NCI-H146 (cell line): ENCODE measurements at regions not wholly inside any gene's neighbourhood (a gene's known extent, or its start where the extent isn't known, plus 50 kb on each side); places are given as distances from the start of the nearest gene placed in this dataset.
"Not testable (repeated sequence)": the region's sequence is repeated elsewhere in the genome, so short reads cannot be mapped to it uniquely, and the experiment has no call there.

Experiments
- DNase-seq: peaks from one replicate; lab custom pipeline; 2025; lab: John Stamatoyannopoulos, UW

- no peak for DNase-seq
These were observed 736.8 kb upstream of the CA10 start for GRCh38 chr17:52895272-52895671.

GRCh38 chr17:52892334-52892733 lies 733.8 kb upstream of the CA10 start:
- DNase-seq = no peak

- DNase-seq = no peak
These were observed 727.4 kb upstream of the CA10 start for GRCh38 chr17:52885882-52886281.

- DNase-seq = not testable (repeated sequence)
These were observed 725.5 kb upstream of the CA10 start for GRCh38 chr17:52883907-52884491.

- DNase-seq = not testable (repeated sequence)
These were observed 688.3 kb upstream of the CA10 start for GRCh38 chr17:52846767-52847166.

- no peak for DNase-seq
These were observed 683.5 kb upstream of the CA10 start for GRCh38 chr17:52841971-52842370.

GRCh38 chr17:52837492-52837891 lies 679.0 kb upstream of the CA10 start:
- no peak for DNase-seq

- no peak for DNase-seq
These were observed 673.0 kb upstream of the CA10 start for GRCh38 chr17:52831536-52831935.

GRCh38 chr17:52828621-52829020 lies 670.1 kb upstream of the CA10 start:
- DNase-seq = no peak

- no peak for DNase-seq
These were observed 669.0 kb upstream of the CA10 start for GRCh38 chr17:52827526-52827925.

- DNase-seq = no peak
These were observed 666.0 kb upstream of the CA10 start for GRCh38 chr17:52824542-52824941.

GRCh38 chr17:52823155-52823554 lies 664.6 kb upstream of the CA10 start:
- no peak for DNase-seq

GRCh38 chr17:52790359-52790955 lies 631.9 kb upstream of the CA10 start:
- DNase-seq = no peak

GRCh38 chr17:52789829-52790228 lies 631.3 kb upstream of the CA10 start:
- DNase-seq = no peak

GRCh38 chr17:52776234-52776633 lies 617.7 kb upstream of the CA10 start:
- DNase-seq = no peak

GRCh38 chr17:52762794-52763167 lies 604.3 kb upstream of the CA10 start:
- no peak for DNase-seq

- no peak for DNase-seq
These were observed 603.8 kb upstream of the CA10 start for GRCh38 chr17:52762147-52762793.

- no peak for DNase-seq
These were observed 601.4 kb upstream of the CA10 start for GRCh38 chr17:52759864-52760263.

- DNase-seq = no peak
These were observed 600.0 kb upstream of the CA10 start for GRCh38 chr17:52758481-52758880.

- DNase-seq = no peak
These were observed 598.2 kb upstream of the CA10 start for GRCh38 chr17:52756746-52757145.

- DNase-seq = no peak
These were observed 596.3 kb upstream of the CA10 start for GRCh38 chr17:52754838-52755237.

GRCh38 chr17:52751051-52751450 lies 592.5 kb upstream of the CA10 start:
- no peak for DNase-seq

- no peak for DNase-seq
These were observed 585.7 kb upstream of the CA10 start for GRCh38 chr17:52744179-52744578.

GRCh38 chr17:52740006-52740405 lies 581.5 kb upstream of the CA10 start:
- DNase-seq = no peak
